ENCODE measurements at regions not wholly inside any gene's neighbourhood (a gene's known extent, or its start where the extent isn't known, plus 50 kb on each side); places are given as distances from the start of the nearest gene placed in this dataset.
"Not testable (repeated sequence)": the region's sequence is repeated elsewhere in the genome, so short reads cannot be mapped to it uniquely, and the experiment has no call there.

- DNase-seq (ENCODE audit: insufficient read length, low spot score, missing footprints), result no peak
Measured at GRCh38 chr2:66189553-66189952, 245.4 kb upstream of the MEIS1 start.

DNA sequence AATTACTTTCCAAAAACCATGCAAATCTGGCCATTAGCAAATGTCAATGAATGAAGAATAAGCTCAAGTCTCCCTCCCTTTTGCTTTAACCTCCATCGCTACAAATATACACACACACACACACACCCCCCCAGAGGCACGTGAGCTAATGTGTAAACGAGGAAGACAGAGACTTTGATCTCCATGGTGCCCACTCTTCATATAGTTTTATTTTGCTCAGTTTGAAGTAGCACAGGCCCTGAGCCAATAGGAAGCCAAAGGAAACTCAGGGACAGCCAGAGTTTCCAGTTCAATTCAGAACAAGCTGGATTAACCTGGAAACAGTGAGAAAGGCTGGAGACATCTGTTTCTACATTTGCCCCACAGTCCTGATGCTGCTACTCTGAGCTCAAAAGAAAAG is 248.4 kb upstream of the MEIS1 start:
- TF ChIP-seq, protein P1, sequence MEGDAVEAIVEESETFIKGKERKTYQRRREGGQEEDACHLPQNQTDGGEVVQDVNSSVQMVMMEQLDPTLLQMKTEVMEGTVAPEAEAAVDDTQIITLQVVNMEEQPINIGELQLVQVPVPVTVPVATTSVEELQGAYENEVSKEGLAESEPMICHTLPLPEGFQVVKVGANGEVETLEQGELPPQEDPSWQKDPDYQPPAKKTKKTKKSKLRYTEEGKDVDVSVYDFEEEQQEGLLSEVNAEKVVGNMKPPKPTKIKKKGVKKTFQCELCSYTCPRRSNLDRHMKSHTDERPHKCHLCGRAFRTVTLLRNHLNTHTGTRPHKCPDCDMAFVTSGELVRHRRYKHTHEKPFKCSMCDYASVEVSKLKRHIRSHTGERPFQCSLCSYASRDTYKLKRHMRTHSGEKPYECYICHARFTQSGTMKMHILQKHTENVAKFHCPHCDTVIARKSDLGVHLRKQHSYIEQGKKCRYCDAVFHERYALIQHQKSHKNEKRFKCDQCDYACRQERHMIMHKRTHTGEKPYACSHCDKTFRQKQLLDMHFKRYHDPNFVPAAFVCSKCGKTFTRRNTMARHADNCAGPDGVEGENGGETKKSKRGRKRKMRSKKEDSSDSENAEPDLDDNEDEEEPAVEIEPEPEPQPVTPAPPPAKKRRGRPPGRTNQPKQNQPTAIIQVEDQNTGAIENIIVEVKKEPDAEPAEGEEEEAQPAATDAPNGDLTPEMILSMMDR (IDR thresholded peaks at IDR 0.05; ENCODE audit: extremely low read depth, low read depth, low read length), result no peak
- Histone ChIP-seq H3K27ac (ENCODE audit: low read depth, low read length) (no peak overlapping the region), H3K4me2 (ENCODE audit: insufficient read depth, low read length) (no peak overlapping the region), H4K20me1 (ENCODE audit: insufficient read depth, low read length) (no peaks in the 10 kb centered on the region), H3K4me3 (ENCODE audit: insufficient read depth, low read length) (no peak overlapping the region), H3K27me3 (ENCODE audit: insufficient read depth, low read length) (no peaks in the 10 kb centered on the region), H3K79me2 (ENCODE audit: insufficient read depth, low read length) (no peaks in the 10 kb centered on the region), H3K9me3 (ENCODE audit: low read depth, low read length) (no peaks in the 10 kb centered on the region), H2AFZ (ENCODE audit: low read length) (no peak overlapping the region), H3K36me3 (ENCODE audit: insufficient read depth, low read length) (no peaks in the 10 kb centered on the region), H3K4me1 (ENCODE audit: insufficient read depth, low read length) (no peaks in the 10 kb centered on the region)
- no peak for DNase-seq (ENCODE audit: insufficient read length, low spot score, missing footprints)

More at GRCh38 chr2:66189553-66189952, 245.4 kb upstream of the MEIS1 start:
- Histone ChIP-seq H3K4me3 (ENCODE audit: insufficient read depth, low read length) (no peak overlapping the region), H3K27me3 (ENCODE audit: insufficient read depth, low read length) (no peaks in the 10 kb centered on the region), H2AFZ (ENCODE audit: low read length) (no peak overlapping the region), H3K27ac (ENCODE audit: low read depth, low read length) (no peak overlapping the region), H3K36me3 (ENCODE audit: insufficient read depth, low read length) (no peaks in the 10 kb centered on the region), H3K79me2 (ENCODE audit: insufficient read depth, low read length) (no peaks in the 10 kb centered on the region), H3K4me1 (ENCODE audit: insufficient read depth, low read length) (no peaks in the 10 kb centered on the region), H4K20me1 (ENCODE audit: insufficient read depth, low read length) (no peaks in the 10 kb centered on the region), H3K4me2 (ENCODE audit: insufficient read depth, low read length) (no peak overlapping the region), H3K9me3 (ENCODE audit: low read depth, low read length) (peaks cover 2% of the 10 kb centered on the region)
- TF ChIP-seq, protein P1 (IDR thresholded peaks at IDR 0.05; ENCODE audit: extremely low read depth, low read depth, low read length), result no peak

DNA sequence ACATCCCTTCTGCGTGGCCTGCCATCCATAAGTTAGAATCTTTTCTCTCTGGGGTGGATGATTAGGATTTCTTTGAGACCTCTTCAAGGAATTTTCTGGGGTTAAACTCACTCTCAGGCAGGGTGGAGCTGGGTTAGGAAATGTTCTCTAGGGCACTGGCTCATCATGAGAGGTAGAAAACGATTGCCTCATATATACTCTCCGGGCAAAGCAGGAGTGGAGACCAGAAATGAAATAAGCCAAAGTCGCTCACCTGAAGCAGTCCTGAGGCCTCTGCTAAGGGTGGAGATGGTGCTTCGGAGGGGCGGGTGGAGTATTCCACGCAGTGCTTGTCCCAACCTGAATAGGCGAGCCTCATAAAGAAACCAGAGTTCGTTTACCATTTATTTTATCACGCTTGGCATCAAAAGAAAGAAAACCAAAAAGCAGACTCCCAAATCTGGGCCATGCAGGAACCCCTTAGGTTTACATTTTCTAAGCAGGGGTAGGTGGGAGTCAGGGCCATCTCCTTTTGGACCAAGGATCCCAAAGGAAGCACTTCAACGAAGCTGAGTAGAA is 249.3 kb upstream of the MEIS1 start:
- TF ChIP-seq, protein P1 (IDR thresholded peaks at IDR 0.05; ENCODE audit: extremely low read depth, low read depth, low read length), result no peak

GRCh38 chr2:66177128-66177796 is 257.7 kb upstream of the MEIS1 start:
- H3K36me3 ChIP-seq (ENCODE audit: insufficient read depth, low read length); H3K27ac ChIP-seq (ENCODE audit: low read depth, low read length); H3K4me2 ChIP-seq (ENCODE audit: insufficient read depth, low read length); H3K27me3 ChIP-seq (ENCODE audit: insufficient read depth, low read length); H2AFZ ChIP-seq (ENCODE audit: low read length); H3K4me1 ChIP-seq (ENCODE audit: insufficient read depth, low read length); H3K79me2 ChIP-seq (ENCODE audit: insufficient read depth, low read length); H3K4me3 ChIP-seq (ENCODE audit: insufficient read depth, low read length); H3K9me3 ChIP-seq (ENCODE audit: low read depth, low read length); DNase-seq (ENCODE audit: insufficient read length, low spot score, missing footprints); H4K20me1 ChIP-seq (ENCODE audit: insufficient read depth, low read length): not testable (repeated sequence)

More for the DNA sequence above, 249.3 kb upstream of the MEIS1 start:
- Histone ChIP-seq H4K20me1 (ENCODE audit: insufficient read depth, low read length) (no peaks in the 10 kb centered on the region), H3K4me3 (ENCODE audit: insufficient read depth, low read length) (no peak overlapping the region), H3K27ac (ENCODE audit: low read depth, low read length) (no peak overlapping the region), H3K4me1 (ENCODE audit: insufficient read depth, low read length) (no peaks in the 10 kb centered on the region), H2AFZ (ENCODE audit: low read length) (no peak overlapping the region), H3K27me3 (ENCODE audit: insufficient read depth, low read length) (no peaks in the 10 kb centered on the region), H3K9me3 (ENCODE audit: low read depth, low read length) (no peaks in the 10 kb centered on the region), H3K79me2 (ENCODE audit: insufficient read depth, low read length) (no peaks in the 10 kb centered on the region), H3K4me2 (ENCODE audit: insufficient read depth, low read length) (no peak overlapping the region), H3K36me3 (ENCODE audit: insufficient read depth, low read length) (no peaks in the 10 kb centered on the region)
- no peak for DNase-seq (ENCODE audit: insufficient read length, low spot score, missing footprints)
